Subcutaneous abdominal adipose tissue (tissue), 5 donors: ENCODE measurements at regions not wholly inside any gene's neighbourhood (a gene's known extent, or its start where the extent isn't known, plus 50 kb on each side); places are given as distances from the start of the nearest gene placed in this dataset.
"Not testable (repeated sequence)": the region's sequence is repeated elsewhere in the genome, so short reads cannot be mapped to it uniquely, and the experiment has no call there.

Experiments
- H3K27ac ChIP-seq: one replicate; pipeline ENCODE4 v1.7.0; 2013; ENCODE audit warnings: low read depth, mild to moderate bottlenecking, inconsistent platforms, low read length, moderate library complexity
- H3K27me3 ChIP-seq, 5 donors: one replicate each; pipeline ENCODE4 v1.7.0; 2013; ENCODE audit warnings: low read length in 5 of 5, inconsistent platforms in 1 of 5; ENCODE audit not compliant: control insufficient read depth in 5 of 5, insufficient read depth in 4 of 5
- H3K36me3 ChIP-seq, 5 donors: one replicate each; pipeline ENCODE4 v1.7.0; 2013; ENCODE audit warnings: low read length in 5 of 5; ENCODE audit not compliant: control insufficient read depth in 5 of 5, insufficient read depth in 5 of 5
- H3K4me1 ChIP-seq, 5 donors: one replicate each; pipeline ENCODE4 v1.7.0; 2013; ENCODE audit warnings: low read length in 5 of 5, mild to moderate bottlenecking in 3 of 5, moderate library complexity in 1 of 5; ENCODE audit not compliant: control insufficient read depth in 5 of 5, insufficient read depth in 5 of 5
- H3K4me3 ChIP-seq, 5 donors: one replicate each; pipeline ENCODE4 v1.7.0; 2013; ENCODE audit warnings: low read length in 5 of 5, low read depth in 1 of 5
- H3K9ac ChIP-seq, 5 donors: one replicate each; pipeline ENCODE4 v1.7.0; 2013; ENCODE audit warnings: low read length in 5 of 5, mild to moderate bottlenecking in 4 of 5, moderate library complexity in 3 of 5
- H3K9me3 ChIP-seq, 5 donors: one replicate each; pipeline ENCODE4 v1.7.0; 2013; ENCODE audit warnings: low read length in 5 of 5; ENCODE audit not compliant: control insufficient read depth in 5 of 5
- donor health status: healthy.
- donor health status: healthy.
- donor health status: healthy.
- donor health status: healthy.
- donor health status: healthy.

GRCh38 chr1:4072481-4073153 lies 172.5 kb upstream of the C1orf174 start:
- Histone ChIP-seq H3K36me3 (no peaks in the 10 kb centered on the region), H3K4me3 (no peak overlapping the region), H3K27me3 (peaks cover 7 to 37% (median 24%) of the 10 kb centered on the region in 5 donors)

GRCh38 chr1:4075436-4076225 lies 175.6 kb upstream of the C1orf174 start:
- no peaks in the 10 kb centered on the region for H3K36me3 ChIP-seq
- H3K4me1 ChIP-seq, result no peaks in the 10 kb centered on the region
- H3K27me3 ChIP-seq, result peaks cover 7 to 32% (median 24%) of the 10 kb centered on the region in 5 donors
- H3K27ac ChIP-seq, result no peak overlapping the region
- no peak overlapping the region for H3K4me3 ChIP-seq
- H3K9me3 ChIP-seq, result peaks cover 0 to under 1% (median 0%) of the 10 kb centered on the region in 5 donors
- no peak overlapping the region for H3K9ac ChIP-seq

More at GRCh38 chr1:4072481-4073153, 172.5 kb upstream of the C1orf174 start:
- H3K9ac ChIP-seq, result no peak overlapping the region
- H3K9me3 ChIP-seq, result no peaks in the 10 kb centered on the region
- H3K27ac ChIP-seq, result no peak overlapping the region
- H3K4me1 ChIP-seq, result no peaks in the 10 kb centered on the region

GRCh38 chr1:4076346-4076745 lies 176.3 kb upstream of the C1orf174 start:
- Histone ChIP-seq H3K4me1 (no peaks in the 10 kb centered on the region), H3K4me3 (no peak overlapping the region), H3K9ac (no peak overlapping the region)

GRCh38 chr1:4078091-4078962 lies 178.3 kb upstream of the C1orf174 start:
- not testable (repeated sequence) for H3K36me3 ChIP-seq, H3K4me3 ChIP-seq, H3K9ac ChIP-seq, H3K4me1 ChIP-seq, H3K9me3 ChIP-seq, H3K27ac ChIP-seq
- peaks cover 6 to 29% (median 22%) of the 10 kb centered on the region in 5 donors for H3K27me3 ChIP-seq

More at GRCh38 chr1:4076346-4076745, 176.3 kb upstream of the C1orf174 start:
- no peaks in the 10 kb centered on the region for H3K36me3 ChIP-seq
- H3K9me3 ChIP-seq, result peaks cover 0 to 6% (median 2%) of the 10 kb centered on the region in 5 donors
- H3K27ac ChIP-seq, result no peak overlapping the region
- H3K27me3 ChIP-seq, result peaks cover 7 to 32% (median 26%) of the 10 kb centered on the region in 5 donors

GRCh38 chr1:4079815-4080214 lies 179.7 kb upstream of the C1orf174 start:
- H3K27ac ChIP-seq, result no peak overlapping the region
- H3K27me3 ChIP-seq, result peaks cover 6 to 31% (median 20%) of the 10 kb centered on the region in 5 donors
- H3K36me3 ChIP-seq, result no peaks in the 10 kb centered on the region
- H3K9me3 ChIP-seq, result peaks cover 0 to 9% (median 3%) of the 10 kb centered on the region in 5 donors
- H3K4me1 ChIP-seq, result peaks cover 0 to 2% (median 0%) of the 10 kb centered on the region in 5 donors
- H3K4me3 ChIP-seq, result no peak overlapping the region
- no peak overlapping the region for H3K9ac ChIP-seq

- H3K27ac ChIP-seq, result no peak overlapping the region
- H3K9ac ChIP-seq, result no peak overlapping the region
- no peak overlapping the region for H3K4me3 ChIP-seq
- peaks cover 0 to 9% (median 3%) of the 10 kb centered on the region in 5 donors for H3K9me3 ChIP-seq
- H3K27me3 ChIP-seq, result peaks cover 6 to 22% (median 18%) of the 10 kb centered on the region in 5 donors
- peaks cover 0 to 2% (median 0%) of the 10 kb centered on the region in 5 donors for H3K4me1 ChIP-seq
- H3K36me3 ChIP-seq, result no peaks in the 10 kb centered on the region
Measured at GRCh38 chr1:4081806-4082711, 182.0 kb upstream of the C1orf174 start.

GRCh38 chr1:4083231-4084047 lies 183.4 kb upstream of the C1orf174 start:
- peaks cover 0 to 2% (median 0%) of the 10 kb centered on the region in 5 donors for H3K4me1 ChIP-seq
- H3K9ac ChIP-seq, result no peak overlapping the region
- H3K9me3 ChIP-seq, result peaks cover 0 to 9% (median 3%) of the 10 kb centered on the region in 5 donors
- H3K36me3 ChIP-seq, result no peaks in the 10 kb centered on the region
- H3K4me3 ChIP-seq, result no peak overlapping the region
- peaks cover 6 to 24% (median 18%) of the 10 kb centered on the region in 5 donors for H3K27me3 ChIP-seq
- H3K27ac ChIP-seq, result no peak overlapping the region

GRCh38 chr1:4084048-4084431 lies 184.0 kb upstream of the C1orf174 start:
- no peak overlapping the region for H3K4me3 ChIP-seq
- H3K4me1 ChIP-seq, result peaks cover 0 to 2% (median 0%) of the 10 kb centered on the region in 5 donors
- H3K36me3 ChIP-seq, result no peaks in the 10 kb centered on the region
- no peak overlapping the region for H3K27ac ChIP-seq
- peaks cover 6 to 22% (median 18%) of the 10 kb centered on the region in 5 donors for H3K27me3 ChIP-seq
- peaks cover 2 to 9% (median 3%) of the 10 kb centered on the region in 5 donors for H3K9me3 ChIP-seq
- H3K9ac ChIP-seq, result no peak overlapping the region
